Fibroblast of villous mesenchyme (primary cell): ENCODE measurements at regions not wholly inside any gene's neighbourhood (a gene's known extent, or its start where the extent isn't known, plus 50 kb on each side); places are given as distances from the start of the nearest gene placed in this dataset.

Source experiments
- DNase-seq: peaks from one replicate; pipeline ENCODE4 v3.0.0-alpha.2; 2010; ENCODE audit warnings: low read depth
- H3K4me3 ChIP-seq: 2 replicates; pipeline ENCODE4 v1.5.1; 2011; ENCODE audit warnings: low read depth, mild to moderate bottlenecking, low read length
- TF ChIP-seq, protein P1 (sequence below): IDR thresholded peaks from 2 replicates; pipeline ENCODE4 v1.5.1; 2012; ENCODE audit warnings: low read depth, mild to moderate bottlenecking, low read length; ENCODE audit not compliant: insufficient read depth

DNA sequence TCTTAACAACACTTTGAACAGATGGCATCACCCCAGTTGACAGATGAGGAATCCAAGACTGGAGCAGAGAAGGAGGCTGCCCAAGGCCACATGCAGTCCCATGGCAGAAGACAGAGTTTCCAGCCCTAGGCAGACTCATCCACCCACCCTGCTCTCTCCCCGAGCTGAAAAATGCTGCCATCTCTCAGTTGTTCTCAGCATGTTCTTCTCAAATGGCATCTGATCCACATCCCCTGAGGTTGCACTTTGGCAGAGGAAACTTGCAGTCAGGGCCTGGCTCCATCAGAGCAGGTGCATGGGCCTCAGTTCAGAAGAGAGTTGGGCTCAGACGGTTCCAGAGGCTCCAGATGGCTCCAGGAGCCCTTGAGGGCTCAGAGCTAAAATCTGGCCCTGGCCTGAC, 709.4 kb downstream of the MATN1 start:
- TF ChIP-seq, protein P1, sequence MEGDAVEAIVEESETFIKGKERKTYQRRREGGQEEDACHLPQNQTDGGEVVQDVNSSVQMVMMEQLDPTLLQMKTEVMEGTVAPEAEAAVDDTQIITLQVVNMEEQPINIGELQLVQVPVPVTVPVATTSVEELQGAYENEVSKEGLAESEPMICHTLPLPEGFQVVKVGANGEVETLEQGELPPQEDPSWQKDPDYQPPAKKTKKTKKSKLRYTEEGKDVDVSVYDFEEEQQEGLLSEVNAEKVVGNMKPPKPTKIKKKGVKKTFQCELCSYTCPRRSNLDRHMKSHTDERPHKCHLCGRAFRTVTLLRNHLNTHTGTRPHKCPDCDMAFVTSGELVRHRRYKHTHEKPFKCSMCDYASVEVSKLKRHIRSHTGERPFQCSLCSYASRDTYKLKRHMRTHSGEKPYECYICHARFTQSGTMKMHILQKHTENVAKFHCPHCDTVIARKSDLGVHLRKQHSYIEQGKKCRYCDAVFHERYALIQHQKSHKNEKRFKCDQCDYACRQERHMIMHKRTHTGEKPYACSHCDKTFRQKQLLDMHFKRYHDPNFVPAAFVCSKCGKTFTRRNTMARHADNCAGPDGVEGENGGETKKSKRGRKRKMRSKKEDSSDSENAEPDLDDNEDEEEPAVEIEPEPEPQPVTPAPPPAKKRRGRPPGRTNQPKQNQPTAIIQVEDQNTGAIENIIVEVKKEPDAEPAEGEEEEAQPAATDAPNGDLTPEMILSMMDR: no peak
- DNase-seq: no peak

DNA sequence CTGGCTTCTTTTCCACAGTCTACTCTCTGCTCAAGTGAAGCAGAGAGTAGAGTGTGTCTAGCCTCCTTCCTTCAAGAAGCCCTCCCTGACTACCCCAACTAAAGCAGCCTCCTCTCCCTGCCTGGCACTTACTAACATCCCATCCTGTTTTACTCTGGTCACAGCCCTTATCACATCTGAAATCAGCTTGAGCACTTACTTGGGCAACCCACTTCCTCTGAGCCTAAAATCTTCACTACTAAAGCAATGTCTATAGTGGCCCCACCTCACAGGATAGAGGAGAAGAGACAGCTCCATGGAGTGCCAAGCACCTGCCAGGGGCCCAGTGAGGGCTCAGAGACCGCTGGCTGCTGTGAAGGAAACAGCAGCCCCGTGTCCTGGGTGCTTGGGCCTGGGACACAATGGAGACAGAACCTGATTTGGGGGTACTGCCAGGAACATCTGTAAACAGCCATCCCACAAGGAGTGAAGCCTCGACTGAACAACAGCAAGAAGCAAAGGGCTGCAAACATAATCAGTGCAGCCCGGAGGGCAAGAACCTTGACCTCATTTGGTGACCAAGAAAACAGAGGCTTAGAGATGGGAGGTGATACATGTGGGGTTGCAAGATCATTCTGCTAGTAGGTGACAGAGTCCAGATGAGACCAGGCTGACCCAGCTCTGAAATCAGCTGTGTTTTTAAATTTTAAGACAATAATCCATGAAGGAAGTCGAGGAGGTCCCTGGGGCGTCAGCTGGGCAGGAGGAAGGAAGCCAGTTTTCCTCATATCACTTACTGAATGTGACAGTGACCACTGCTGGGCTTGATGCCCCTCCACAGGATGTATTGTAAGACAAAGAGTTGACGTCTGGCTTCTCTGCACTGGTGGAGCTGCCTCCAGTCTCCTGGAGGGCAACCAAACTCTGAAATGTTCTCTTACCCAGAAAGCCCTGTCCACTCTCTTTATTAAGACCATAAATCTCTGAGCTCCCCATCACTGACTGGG, 710.6 kb downstream of the MATN1 start:
- H3K4me3 ChIP-seq: no peak overlapping the region
- no peak for DNase-seq
- TF ChIP-seq, protein P1: no peak

More for the DNA sequence above, 709.4 kb downstream of the MATN1 start:
- no peak overlapping the region for H3K4me3 ChIP-seq

DNA sequence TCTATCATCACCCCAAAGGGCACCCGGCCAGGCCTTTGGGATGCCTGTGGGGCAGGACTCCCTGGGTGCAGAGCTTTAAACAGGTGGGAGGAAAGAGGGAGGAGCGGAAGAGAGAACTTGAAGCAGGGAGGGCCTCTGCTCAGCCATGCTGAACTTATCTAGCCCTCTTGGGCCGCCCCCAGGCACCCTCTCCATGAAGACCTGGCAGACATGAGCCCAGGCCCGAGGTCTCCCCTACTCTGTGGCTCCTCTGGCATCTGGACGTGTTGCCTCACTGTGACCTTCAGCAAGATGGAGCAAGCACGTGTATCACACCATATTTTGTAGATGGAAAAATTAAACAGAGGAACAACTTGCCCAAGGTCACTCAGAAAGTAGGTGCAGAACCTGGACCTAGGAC, 711.4 kb downstream of the MATN1 start:
- no peak overlapping the region for H3K4me3 ChIP-seq
- no peak for DNase-seq
- TF ChIP-seq, protein P1: no peak

DNA sequence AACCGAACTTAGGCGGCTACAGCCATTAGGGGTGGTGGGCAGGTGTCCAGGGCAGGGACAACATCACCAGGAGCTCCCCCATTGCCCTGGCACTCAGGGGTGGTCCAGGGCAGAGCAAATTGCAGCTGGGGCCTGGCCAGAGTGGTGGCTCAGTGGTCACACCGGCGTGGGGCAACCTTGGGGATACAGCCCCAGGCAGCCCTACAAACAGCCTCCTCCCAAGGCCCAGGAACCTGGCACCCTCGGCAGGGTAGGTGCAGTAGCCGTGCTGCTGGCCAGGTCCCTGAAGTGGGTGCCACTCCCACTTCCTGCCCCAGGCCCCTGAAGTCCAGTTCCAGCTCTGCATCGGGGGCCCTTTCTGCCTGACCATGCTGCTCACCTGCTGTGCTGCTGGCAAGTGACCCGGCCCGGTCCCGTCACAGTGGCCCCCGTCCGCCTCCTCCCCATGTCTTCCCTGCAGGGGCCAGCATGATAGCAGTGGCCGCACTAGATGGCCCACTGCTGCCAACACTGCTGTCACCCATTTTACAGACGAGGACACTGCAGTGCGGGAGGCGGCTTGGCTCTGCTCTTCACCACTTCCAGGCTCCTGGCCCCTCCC, 712.8 kb downstream of the MATN1 start:
- TF ChIP-seq, protein P1: no peak
- no peak overlapping the region for H3K4me3 ChIP-seq
- DNase-seq: no peak

DNA sequence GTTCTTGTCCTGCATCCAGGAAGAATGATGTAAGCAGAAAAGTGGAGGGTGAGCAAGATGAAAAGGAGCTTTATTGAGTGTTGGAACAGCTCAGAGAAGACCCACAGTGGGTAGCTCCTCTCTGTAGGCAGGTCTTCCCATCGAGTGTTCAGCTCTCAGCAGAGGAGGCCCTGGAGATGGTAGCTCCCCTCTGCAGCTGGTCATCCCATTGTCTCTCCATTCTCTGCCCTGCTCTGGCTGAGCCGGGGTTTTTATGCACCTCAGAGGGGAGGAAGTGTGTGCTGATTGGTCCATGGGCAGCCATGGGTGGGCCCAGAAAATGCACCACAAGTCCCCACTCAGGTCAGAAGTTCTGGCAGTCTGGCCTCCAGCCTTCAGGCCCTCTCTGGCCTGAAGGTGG, 713.7 kb downstream of the MATN1 start:
- TF ChIP-seq, protein P1: no peak

DNA sequence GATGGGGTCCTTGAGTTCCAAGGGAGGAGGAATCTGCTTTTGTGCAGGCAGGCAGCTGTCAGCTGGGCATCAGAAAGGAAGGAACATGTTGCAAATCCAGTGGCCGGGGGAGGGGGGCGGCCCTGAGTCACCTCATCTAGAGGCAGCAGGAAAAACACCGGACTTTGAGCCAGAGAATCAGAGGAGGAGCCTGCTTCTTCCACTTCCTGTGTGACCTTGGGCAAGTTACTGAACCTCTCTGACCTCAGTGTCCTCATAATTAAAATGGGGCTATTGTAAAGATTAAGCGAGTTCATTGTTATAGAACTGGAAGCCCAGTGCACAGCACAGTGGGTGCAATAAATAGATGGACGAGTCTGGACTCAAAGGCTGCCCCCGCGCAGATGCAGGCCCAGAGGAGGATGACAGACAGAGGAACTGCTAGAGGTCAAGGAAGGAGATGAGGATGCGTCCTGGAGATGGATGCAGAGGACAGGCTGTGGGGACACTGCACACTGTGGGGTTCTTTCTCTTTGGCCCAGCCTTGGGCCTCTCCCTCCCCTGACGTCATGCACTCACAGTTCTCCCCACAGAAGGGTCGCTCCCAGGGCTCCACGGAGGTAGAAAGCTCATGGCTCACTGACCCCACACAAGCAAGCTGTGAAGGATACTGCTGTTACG, 714.3 kb downstream of the MATN1 start:
- DNase-seq: no peak
- TF ChIP-seq, protein P1: no peak
- H3K4me3 ChIP-seq: no peak overlapping the region

More for the DNA sequence above, 713.7 kb downstream of the MATN1 start:
- H3K4me3 ChIP-seq: no peak overlapping the region
- no peak for DNase-seq
